B cell (primary cell): ENCODE measurements at regions not wholly inside any gene's neighbourhood (a gene's known extent, or its start where the extent isn't known, plus 50 kb on each side); places are given as distances from the start of the nearest gene placed in this dataset.

Experiments
- ATAC-seq: fragments of 200-7000 bp; cut with Tn5 transposase; one replicate; pipeline ENCODE4 v1.10.0; 2021; ENCODE audit warnings: low read depth, mild to moderate bottlenecking, moderate number of reproducible peaks, moderate library complexity
- CTCF ChIA-PET: fragments of 350-600 bp; sonication (Branson Sonifier 250); formaldehyde crosslinking; loops from one replicate; lab custom pipeline; 2021; ENCODE audit warnings: antibody characterized with exemption, inconsistent platforms; lab: Charles Lee
- POLR2A ChIA-PET: fragments of 350-600 bp; sonication (Branson Sonifier 250); formaldehyde crosslinking; loops from one replicate; lab custom pipeline; 2021; ENCODE audit warnings: antibody characterized with exemption; lab: Charles Lee
- DNase-seq: peaks from one replicate; pipeline ENCODE4 v3.0.0; 2013
- H2AFZ ChIP-seq: 2 replicates; pipeline ENCODE4 v1.6.1; 2012; ENCODE audit warnings: mild to moderate bottlenecking, low read depth, low read length; ENCODE audit not compliant: insufficient read depth, poor library complexity, severe bottlenecking
- H3K27ac ChIP-seq, 2 donors: 1 replicate in 1 of 2; 2 replicates in 1 of 2; pipeline ENCODE4 v1.5.1; 2012 to 2013; ENCODE audit warnings: low read length in 2 of 2, mild to moderate bottlenecking in 2 of 2, moderate library complexity in 1 of 2
- H3K27me3 ChIP-seq, 4 experiments: fragments of 200-600 bp in 1 of 4; sonication (generic) in 1 of 4; replicated peaks in 1 of 4; 1 replicate in 2 of 4; 2 replicates in 2 of 4; pipeline versions ENCODE4 v1.6.1 to v1.7.0; 2013 to 2016; ENCODE audit warnings: low read length in 3 of 4, mild to moderate bottlenecking in 2 of 4, mixed read lengths in 1 of 4, moderate library complexity in 1 of 4; ENCODE audit not compliant: insufficient read depth in 4 of 4, control insufficient read depth in 3 of 4; ENCODE audit errors: control extremely low read depth in 1 of 4
- H3K36me3 ChIP-seq, 2 experiments: replicated peaks in 1 of 2; 1 replicate in 1 of 2; 2 replicates in 1 of 2; pipeline versions ENCODE4 v1.6.1 to v1.7.1; 2013; ENCODE audit warnings: low read length in 1 of 2; ENCODE audit not compliant: insufficient read depth in 2 of 2, control insufficient read depth in 1 of 2; ENCODE audit errors: control extremely low read depth in 1 of 2, extremely low read depth in 1 of 2
- H3K4me1 ChIP-seq, 2 donors: fragments of 200-600 bp in 1 of 2; sonication (generic) in 1 of 2; 1 replicate in 1 of 2; 2 replicates in 1 of 2; pipeline versions ENCODE4 v1.5.1 to v1.6.1; 2013 to 2017; ENCODE audit warnings: low read length in 2 of 2; ENCODE audit not compliant: control insufficient read depth in 2 of 2, insufficient read depth in 2 of 2
- H3K4me2 ChIP-seq: replicated peaks from 2 replicates; pipeline ENCODE3; 2012; ENCODE audit warnings: mild to moderate bottlenecking, low read depth, low read length; ENCODE audit not compliant: poor library complexity, severe bottlenecking
- H3K4me3 ChIP-seq, 5 experiments: fragments of 200-600 bp in 1 of 5; sonication (generic) in 1 of 5; 1 replicate in 3 of 5; 2 replicates in 2 of 5; pipeline versions ENCODE4 v1.5.1 to v1.7.0; 2011 to 2016; ENCODE audit warnings: low read length in 4 of 5, mild to moderate bottlenecking in 4 of 5, low read depth in 2 of 5, control low read depth in 1 of 5, moderate library complexity in 1 of 5; ENCODE audit not compliant: insufficient read depth in 1 of 5; ENCODE audit errors: control extremely low read depth in 1 of 5, extremely low read depth in 1 of 5
- H3K79me2 ChIP-seq: fragments of 200-600 bp; sonication (generic); one replicate; pipeline ENCODE4 v1.6.0; 2016; ENCODE audit warnings: low read length; ENCODE audit not compliant: control insufficient read depth, insufficient read depth
- H3K9ac ChIP-seq: fragments of 200-600 bp; sonication (generic); 2 replicates; pipeline ENCODE4 v1.6.1; 2017; ENCODE audit warnings: mild to moderate bottlenecking, low read length, moderate library complexity
- H3K9me3 ChIP-seq, 3 donors: one replicate each; pipeline versions ENCODE4 v1.6.1 to v1.7.1; 2013; ENCODE audit warnings: low read length in 2 of 3; ENCODE audit not compliant: control insufficient read depth in 2 of 3, insufficient read depth in 1 of 3; ENCODE audit errors: control extremely low read depth in 1 of 3
- H4K20me1 ChIP-seq: 2 replicates; pipeline ENCODE4 v1.6.0; 2012; ENCODE audit warnings: mild to moderate bottlenecking, low read length; ENCODE audit not compliant: insufficient read depth, control insufficient read depth, poor library complexity, severe bottlenecking
- H3K27ac Mint-ChIP-seq: one replicate; pipeline ENCODE4 v1.8.0; 2021; ENCODE audit warnings: mixed read lengths
- H3K27me3 Mint-ChIP-seq: one replicate; pipeline ENCODE4 v1.8.0; 2021; ENCODE audit warnings: mixed read lengths
- H3K4me1 Mint-ChIP-seq: one replicate; pipeline ENCODE4 v1.8.0; 2021; ENCODE audit warnings: mixed read lengths
- H3K4me3 Mint-ChIP-seq: one replicate; pipeline ENCODE4 v1.8.0; 2021; ENCODE audit warnings: mixed read lengths
- H3K9me3 Mint-ChIP-seq: one replicate; pipeline ENCODE4 v1.8.0; 2022; ENCODE audit warnings: mixed read lengths; ENCODE audit not compliant: insufficient read depth
- EZH2 ChIP-seq: IDR thresholded peaks from 2 replicates; pipeline ENCODE4 v1.6.1; 2012; ENCODE audit warnings: borderline replicate concordance, low read depth, mild to moderate bottlenecking, moderate library complexity, low read length; ENCODE audit not compliant: insufficient read depth, poor library complexity, severe bottlenecking
- WGBS: methylation state at CpG from one replicate; pipeline ENCODE4 v1.1.5; 2013; ENCODE audit warnings: missing lambda C conversion rate; ENCODE audit not compliant: insufficient coverage; 5-methylcytosine and 5-hydroxymethylcytosine counted together
- intact Hi-C: fragments of 100-400 bp; cut with micrococcal nuclease; formaldehyde crosslinking; loops from one replicate; pipeline ENCODE4 v1.10.0; 2022
- TF ChIP-seq, protein P1 (sequence below): fragments of 200-600 bp; IDR thresholded peaks from one replicate; pipeline ENCODE4 v1.8.0; 2022; ENCODE audit warnings: antibody characterized with exemption, mild to moderate bottlenecking

- Histone ChIP-seq H3K27ac (no peak overlapping the region), H3K79me2 (no peaks in the 10 kb centered on the region), H3K36me3 (no peaks in the 10 kb centered on the region), H3K9me3 (peaks cover 0 to 5% (median 0%) of the 10 kb centered on the region in 3 donors), H3K27me3 (peaks cover 0 to 37% (median 3%) of the 10 kb centered on the region in 4 experiments), H2AFZ (no peak overlapping the region), H3K4me2 (no peak overlapping the region), H3K4me3 (no peak overlapping the region), H4K20me1 (no peaks in the 10 kb centered on the region), H3K9ac (no peak overlapping the region), H3K4me1 (no peaks in the 10 kb centered on the region)
- TF ChIP-seq EZH2, result no peak
- TF ChIP-seq, protein P1, sequence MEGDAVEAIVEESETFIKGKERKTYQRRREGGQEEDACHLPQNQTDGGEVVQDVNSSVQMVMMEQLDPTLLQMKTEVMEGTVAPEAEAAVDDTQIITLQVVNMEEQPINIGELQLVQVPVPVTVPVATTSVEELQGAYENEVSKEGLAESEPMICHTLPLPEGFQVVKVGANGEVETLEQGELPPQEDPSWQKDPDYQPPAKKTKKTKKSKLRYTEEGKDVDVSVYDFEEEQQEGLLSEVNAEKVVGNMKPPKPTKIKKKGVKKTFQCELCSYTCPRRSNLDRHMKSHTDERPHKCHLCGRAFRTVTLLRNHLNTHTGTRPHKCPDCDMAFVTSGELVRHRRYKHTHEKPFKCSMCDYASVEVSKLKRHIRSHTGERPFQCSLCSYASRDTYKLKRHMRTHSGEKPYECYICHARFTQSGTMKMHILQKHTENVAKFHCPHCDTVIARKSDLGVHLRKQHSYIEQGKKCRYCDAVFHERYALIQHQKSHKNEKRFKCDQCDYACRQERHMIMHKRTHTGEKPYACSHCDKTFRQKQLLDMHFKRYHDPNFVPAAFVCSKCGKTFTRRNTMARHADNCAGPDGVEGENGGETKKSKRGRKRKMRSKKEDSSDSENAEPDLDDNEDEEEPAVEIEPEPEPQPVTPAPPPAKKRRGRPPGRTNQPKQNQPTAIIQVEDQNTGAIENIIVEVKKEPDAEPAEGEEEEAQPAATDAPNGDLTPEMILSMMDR, result no peak
- H3K27me3 Mint-ChIP-seq, result peaks cover 55% of the 10 kb centered on the region
- no peak overlapping the region for H3K4me3 Mint-ChIP-seq
- H3K4me1 Mint-ChIP-seq, result no peaks in the 10 kb centered on the region
- H3K27ac Mint-ChIP-seq, result no peak overlapping the region
- no CpG with 5 or more reads among the region's 9 CpGs for WGBS
- peaks cover 3% of the 10 kb centered on the region for H3K9me3 Mint-ChIP-seq
- intact Hi-C loops, result no loop called here
- DNase-seq, result no peak
- POLR2A ChIA-PET, result interaction anchor here (0.7 kb wide), 1 partner anchor 22 kb away, joined by 3 read pairs; no protein-coding TSS in a partner anchor
- no peak for ATAC-seq
- CTCF ChIA-PET, result interaction anchor here (0.7 kb wide), 1 partner anchor 115 kb away, joined by 3 read pairs; no protein-coding TSS in a partner anchor
Measured at GRCh38 chr17:77656054-77656453, 302.4 kb upstream of the TNRC6C start.

DNA sequence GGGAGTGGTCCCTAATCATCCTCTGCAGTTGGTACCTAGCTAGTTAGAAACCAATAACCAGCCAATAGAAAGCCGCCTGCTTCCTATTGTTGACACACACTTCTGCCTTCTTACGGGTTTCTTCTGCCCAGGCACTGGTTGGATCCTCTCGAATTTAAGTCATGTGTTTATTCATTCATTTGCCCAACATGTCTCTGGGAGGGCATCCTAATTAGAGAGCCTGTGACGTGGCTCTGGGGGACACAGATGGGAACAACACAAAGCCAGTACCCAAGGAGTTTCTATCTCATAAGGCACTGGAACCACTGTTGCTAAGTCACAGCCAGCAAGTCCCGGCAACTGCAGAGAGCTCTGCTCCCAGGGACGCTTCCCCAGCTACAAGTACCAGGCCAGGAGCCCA, 300.7 kb upstream of the TNRC6C start:
- Histone ChIP-seq H2AFZ (no peak overlapping the region), H3K9ac (no peak overlapping the region), H3K4me3 (no peak overlapping the region), H3K27ac (no peak overlapping the region), H3K27me3 (peaks cover 0 to 37% (median 3%) of the 10 kb centered on the region in 4 experiments), H3K4me2 (no peak overlapping the region), H4K20me1 (no peaks in the 10 kb centered on the region), H3K4me1 (no peaks in the 10 kb centered on the region), H3K9me3 (peaks cover 0 to 7% (median 0%) of the 10 kb centered on the region in 3 donors), H3K36me3 (no peaks in the 10 kb centered on the region), H3K79me2 (no peaks in the 10 kb centered on the region)
- no peak for ATAC-seq
- POLR2A ChIA-PET, result no interaction called here
- Mint-ChIP-seq H3K4me1 (no peaks in the 10 kb centered on the region), H3K9me3 (peaks cover 3% of the 10 kb centered on the region), H3K4me3 (no peak overlapping the region), H3K27me3 (peaks cover 52% of the 10 kb centered on the region), H3K27ac (no peak overlapping the region)
- TF ChIP-seq, protein P1, result no peak
- no peak for TF ChIP-seq EZH2
- intact Hi-C loops, result no loop called here
- CTCF ChIA-PET, result interaction anchor here (1.0 kb wide), 1 partner anchor 8 kb away, joined by 3 read pairs; no protein-coding TSS in a partner anchor
- WGBS, result 78% methylated on average over 6 of the region's 6 CpGs
- DNase-seq, result no peak
